ENCODE measurements at regions not wholly inside any gene's neighbourhood (a gene's known extent, or its start where the extent isn't known, plus 50 kb on each side); places are given as distances from the start of the nearest gene placed in this dataset.

DNA sequence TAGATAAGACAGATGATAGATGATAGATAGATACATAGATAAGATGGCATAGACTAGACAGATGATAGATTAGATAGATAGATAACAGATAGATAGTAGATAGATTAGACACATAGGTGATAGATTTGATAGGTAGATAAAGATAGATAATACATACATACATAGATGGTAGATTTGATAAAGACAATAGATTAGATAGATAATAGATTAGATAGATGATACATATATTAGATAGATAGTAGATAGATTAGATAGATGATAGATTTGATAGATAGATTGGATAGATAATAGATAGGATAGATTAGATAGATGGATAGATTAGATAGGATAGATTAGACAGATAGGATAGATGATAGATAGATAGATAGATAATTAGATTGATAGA is 327.6 kb downstream of the BRD1 start:
- TF ChIP-seq, protein P1, sequence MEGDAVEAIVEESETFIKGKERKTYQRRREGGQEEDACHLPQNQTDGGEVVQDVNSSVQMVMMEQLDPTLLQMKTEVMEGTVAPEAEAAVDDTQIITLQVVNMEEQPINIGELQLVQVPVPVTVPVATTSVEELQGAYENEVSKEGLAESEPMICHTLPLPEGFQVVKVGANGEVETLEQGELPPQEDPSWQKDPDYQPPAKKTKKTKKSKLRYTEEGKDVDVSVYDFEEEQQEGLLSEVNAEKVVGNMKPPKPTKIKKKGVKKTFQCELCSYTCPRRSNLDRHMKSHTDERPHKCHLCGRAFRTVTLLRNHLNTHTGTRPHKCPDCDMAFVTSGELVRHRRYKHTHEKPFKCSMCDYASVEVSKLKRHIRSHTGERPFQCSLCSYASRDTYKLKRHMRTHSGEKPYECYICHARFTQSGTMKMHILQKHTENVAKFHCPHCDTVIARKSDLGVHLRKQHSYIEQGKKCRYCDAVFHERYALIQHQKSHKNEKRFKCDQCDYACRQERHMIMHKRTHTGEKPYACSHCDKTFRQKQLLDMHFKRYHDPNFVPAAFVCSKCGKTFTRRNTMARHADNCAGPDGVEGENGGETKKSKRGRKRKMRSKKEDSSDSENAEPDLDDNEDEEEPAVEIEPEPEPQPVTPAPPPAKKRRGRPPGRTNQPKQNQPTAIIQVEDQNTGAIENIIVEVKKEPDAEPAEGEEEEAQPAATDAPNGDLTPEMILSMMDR (IDR thresholded peaks at IDR 0.05), result no peak
- DNase-seq (ENCODE audit: low spot score), result no peak
- no peak overlapping the region for H3K27ac ChIP-seq
- no peak overlapping the region for H3K4me3 ChIP-seq

DNA sequence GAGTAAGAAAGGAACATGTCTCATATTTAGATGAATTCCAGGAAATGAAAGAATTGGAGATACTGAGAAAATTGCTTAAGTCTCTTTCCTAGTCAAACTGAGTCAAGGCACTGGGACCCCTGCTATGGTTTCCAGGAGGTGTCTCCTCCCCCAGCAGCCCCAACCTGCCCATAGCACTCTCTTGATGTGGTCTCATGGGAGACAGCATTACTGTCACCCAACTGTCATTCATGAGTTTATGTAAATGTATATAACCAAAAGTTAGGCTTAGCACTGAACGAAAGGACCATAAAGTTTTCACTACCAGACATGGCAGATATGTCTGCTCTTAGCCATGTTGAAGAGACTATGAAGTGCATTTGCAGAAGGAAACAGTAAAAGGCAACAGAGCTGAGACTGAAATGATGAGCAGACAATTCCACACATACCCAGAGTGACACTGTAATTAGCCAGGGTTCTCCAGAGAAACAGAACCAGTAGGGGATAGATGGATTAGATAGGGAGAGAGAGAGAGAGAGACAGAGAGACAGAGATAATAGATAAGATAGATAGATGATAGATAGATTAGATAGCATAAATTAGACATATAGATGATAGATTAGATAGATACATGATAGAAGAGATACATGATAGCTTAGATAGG is 328.1 kb downstream of the BRD1 start:
- no peak for DNase-seq (ENCODE audit: low spot score)
- TF ChIP-seq, protein P1 (IDR thresholded peaks at IDR 0.05), result no peak
- H3K4me3 ChIP-seq, result no peak overlapping the region
- H3K27ac ChIP-seq, result no peak overlapping the region

DNA sequence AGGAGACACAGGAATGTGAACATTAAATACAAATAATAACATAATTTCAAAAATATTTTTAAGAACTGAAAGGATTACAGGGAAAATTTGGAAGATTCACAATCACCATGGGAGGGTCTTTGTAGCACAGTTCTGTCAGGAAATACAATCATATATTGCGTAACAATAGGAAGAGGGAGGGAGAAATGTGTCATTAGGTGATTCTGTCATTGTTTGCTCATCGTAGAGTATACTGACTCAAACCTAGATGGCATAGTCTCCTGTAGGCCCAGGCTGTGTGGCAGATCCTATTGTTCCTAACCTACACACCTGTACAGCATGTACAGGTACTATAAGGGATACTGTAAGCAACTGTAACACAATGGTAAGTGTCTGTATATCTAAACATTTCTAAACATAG is 330.4 kb downstream of the BRD1 start:
- Histone ChIP-seq H3K4me3 (no peak overlapping the region), H3K27ac (no peak overlapping the region)
- no peak for DNase-seq (ENCODE audit: low spot score)
- TF ChIP-seq, protein P1 (IDR thresholded peaks at IDR 0.05), result no peak

DNA sequence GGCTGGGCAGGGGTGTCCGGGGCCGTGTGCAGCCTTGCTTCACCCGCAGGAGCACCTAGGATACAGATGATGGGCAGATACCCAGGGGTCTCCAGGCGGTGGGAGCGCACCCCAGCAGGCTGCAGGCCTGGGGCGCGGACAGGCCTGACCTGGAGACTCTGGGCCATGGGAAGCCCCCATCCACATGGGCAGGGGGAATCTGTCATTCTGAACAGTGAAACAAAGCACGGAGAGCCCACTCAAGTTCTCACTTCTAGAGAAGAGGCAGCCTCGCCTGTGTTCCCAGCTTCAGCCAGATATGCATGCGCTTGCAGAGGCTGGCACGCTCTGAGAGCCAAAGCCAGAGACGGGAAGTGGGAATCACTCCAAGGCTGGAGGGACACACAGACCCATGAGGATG is 333.1 kb downstream of the BRD1 start:
- DNase-seq (ENCODE audit: low spot score), result peak; percentile 59
- TF ChIP-seq, protein P1 (IDR thresholded peaks at IDR 0.05), result no peak
- no peak overlapping the region for H3K4me3 ChIP-seq
- H3K27ac ChIP-seq, result no peak overlapping the region

DNA sequence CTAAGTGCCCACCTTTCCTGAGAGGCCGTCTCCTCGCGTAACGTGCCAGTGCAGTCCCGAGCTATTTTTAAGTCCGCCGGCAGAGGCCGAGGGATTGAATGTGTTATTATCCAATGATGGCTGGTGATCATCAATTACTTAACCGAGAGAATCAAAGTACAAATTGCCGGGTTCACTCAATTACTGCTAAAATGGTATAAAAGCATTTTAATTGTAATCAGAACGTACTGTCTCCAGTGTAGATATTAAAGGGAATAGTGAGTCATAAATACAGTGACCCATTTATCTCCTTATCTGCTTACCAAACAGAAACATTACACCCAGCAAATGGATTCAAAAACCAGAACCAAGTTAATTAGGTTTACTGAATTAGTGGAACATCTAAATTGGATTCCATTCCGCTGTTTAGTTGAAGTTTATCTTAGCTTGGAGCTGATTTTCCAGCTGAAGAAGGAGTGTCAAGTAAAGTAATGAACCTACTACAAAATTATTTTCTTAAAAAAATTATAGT is 334.9 kb downstream of the BRD1 start:
- peak; percentile 31 for DNase-seq (ENCODE audit: low spot score)
- Histone ChIP-seq H3K4me3 (no peak overlapping the region), H3K27ac (no peak overlapping the region)
- TF ChIP-seq, protein P1 (IDR thresholded peaks at IDR 0.05), result no peak

DNA sequence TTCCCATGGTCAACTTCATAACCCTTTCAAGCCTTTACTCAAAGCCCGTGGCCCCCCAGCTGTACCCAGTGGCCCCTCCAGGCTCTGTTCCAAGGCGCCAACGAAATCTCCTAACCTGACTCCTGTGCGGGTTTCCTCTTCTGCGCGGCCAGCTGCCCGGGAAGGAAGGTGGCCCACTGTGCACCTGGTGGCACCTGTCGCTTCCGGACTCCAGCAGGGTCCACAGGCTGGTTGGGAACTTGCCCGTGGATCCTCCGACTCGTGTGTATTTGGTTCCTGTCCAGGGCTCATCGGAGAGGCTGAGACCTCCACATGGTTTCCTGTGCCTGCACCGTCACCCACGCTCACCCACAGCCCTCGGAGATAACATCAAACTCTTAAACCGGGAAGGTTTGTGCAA is 335.4 kb downstream of the BRD1 start:
- peak; percentile 21 for DNase-seq (ENCODE audit: low spot score)
- H3K4me3 ChIP-seq, result no peak overlapping the region
- H3K27ac ChIP-seq, result no peak overlapping the region
- TF ChIP-seq, protein P1 (IDR thresholded peaks at IDR 0.05), result no peak

DNA sequence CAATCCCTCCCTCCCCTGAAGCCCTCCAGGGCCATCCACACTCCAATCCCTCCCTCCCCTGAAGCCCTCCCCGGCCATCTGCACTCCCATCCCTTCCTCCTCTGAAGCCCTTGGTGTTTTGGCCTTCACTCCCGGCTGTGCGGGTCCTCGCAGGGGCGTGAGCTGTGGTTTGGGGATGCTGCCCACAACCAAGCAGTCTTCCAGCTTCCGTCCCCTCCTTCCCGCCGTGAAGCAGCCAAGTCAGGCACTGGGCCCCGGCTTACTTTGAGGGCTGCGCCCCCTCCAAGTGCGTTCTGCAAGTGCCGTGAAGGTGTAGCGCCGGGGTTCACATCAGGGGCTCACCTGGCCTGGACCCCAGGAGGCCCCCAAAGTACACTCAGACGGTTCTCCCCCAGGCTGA is 335.9 kb downstream of the BRD1 start:
- TF ChIP-seq, protein P1 (IDR thresholded peaks at IDR 0.05), result no peak
- peak; percentile 19 for DNase-seq (ENCODE audit: low spot score)
- no peak overlapping the region for H3K4me3 ChIP-seq
- H3K27ac ChIP-seq, result no peak overlapping the region
